ENCODE measurements at regions not wholly inside any gene's neighbourhood (a gene's known extent, or its start where the extent isn't known, plus 50 kb on each side); places are given as distances from the start of the nearest gene placed in this dataset.

GRCh38 chr3:24582431-24583403, 88.1 kb upstream of the THRB start:
- Histone ChIP-seq H3K27ac (ENCODE audit: low read length) (no peak overlapping the region), H3K4me1 (ENCODE audit: insufficient read depth, low read length) (peaks cover 4% of the 10 kb centered on the region; the same call in 1 of the 2 replicates), H3K9ac (ENCODE audit: low read depth, low read length) (no peak overlapping the region), H3K27me3 (ENCODE audit: insufficient read depth, low read length) (no peaks in the 10 kb centered on the region), H3K9me3 (ENCODE audit: insufficient read depth, low read depth, low read length) (no peaks in the 10 kb centered on the region), H3K36me3 (ENCODE audit: insufficient read depth, low read depth, low read length) (no peaks in the 10 kb centered on the region), H3K4me3 (ENCODE audit: low read length) (no peak overlapping the region)

GRCh38 chr3:24586920-24587319, 92.3 kb upstream of the THRB start:
- Histone ChIP-seq H3K9ac (ENCODE audit: low read depth, low read length) (no peak overlapping the region), H3K27ac (ENCODE audit: low read length) (no peak overlapping the region), H3K27me3 (ENCODE audit: insufficient read depth, low read length) (no peaks in the 10 kb centered on the region), H3K4me1 (ENCODE audit: insufficient read depth, low read length) (no peaks in the 10 kb centered on the region), H3K9me3 (ENCODE audit: insufficient read depth, low read depth, low read length) (no peaks in the 10 kb centered on the region), H3K36me3 (ENCODE audit: insufficient read depth, low read depth, low read length) (no peaks in the 10 kb centered on the region), H3K4me3 (ENCODE audit: low read length) (no peak overlapping the region)

GRCh38 chr3:24588629-24589512, 94.2 kb upstream of the THRB start:
- no peaks in the 10 kb centered on the region for H3K4me1 ChIP-seq (ENCODE audit: insufficient read depth, low read length)
- no peaks in the 10 kb centered on the region for H3K9me3 ChIP-seq (ENCODE audit: insufficient read depth, low read depth, low read length)
- no peaks in the 10 kb centered on the region for H3K27me3 ChIP-seq (ENCODE audit: insufficient read depth, low read length)
- H3K36me3 ChIP-seq (ENCODE audit: insufficient read depth, low read depth, low read length), result no peaks in the 10 kb centered on the region
- no peak overlapping the region for H3K9ac ChIP-seq (ENCODE audit: low read depth, low read length)
- H3K4me3 ChIP-seq (ENCODE audit: low read length), result no peak overlapping the region
- H3K27ac ChIP-seq (ENCODE audit: low read length), result no peak overlapping the region

- Histone ChIP-seq H3K9me3 (ENCODE audit: insufficient read depth, low read depth, low read length) (no peaks in the 10 kb centered on the region), H3K36me3 (ENCODE audit: insufficient read depth, low read depth, low read length) (no peaks in the 10 kb centered on the region), H3K27ac (ENCODE audit: low read length) (no peak overlapping the region), H3K9ac (ENCODE audit: low read depth, low read length) (no peak overlapping the region), H3K4me3 (ENCODE audit: low read length) (no peak overlapping the region), H3K4me1 (ENCODE audit: insufficient read depth, low read length) (no peaks in the 10 kb centered on the region), H3K27me3 (ENCODE audit: insufficient read depth, low read length) (no peaks in the 10 kb centered on the region)
These were observed 94.8 kb upstream of the THRB start for GRCh38 chr3:24589513-24589851.

- H3K4me1 ChIP-seq (ENCODE audit: insufficient read depth, low read length), result no peaks in the 10 kb centered on the region
- no peaks in the 10 kb centered on the region for H3K36me3 ChIP-seq (ENCODE audit: insufficient read depth, low read depth, low read length)
- no peak overlapping the region for H3K9ac ChIP-seq (ENCODE audit: low read depth, low read length)
These were observed 95.6 kb upstream of the THRB start for GRCh38 chr3:24589931-24590880.

GRCh38 chr3:24591191-24591590, 96.5 kb upstream of the THRB start:
- Histone ChIP-seq H3K4me1 (ENCODE audit: insufficient read depth, low read length) (no peaks in the 10 kb centered on the region), H3K4me3 (ENCODE audit: low read length) (no peak overlapping the region), H3K9me3 (ENCODE audit: insufficient read depth, low read depth, low read length) (no peaks in the 10 kb centered on the region), H3K27me3 (ENCODE audit: insufficient read depth, low read length) (no peaks in the 10 kb centered on the region), H3K9ac (ENCODE audit: low read depth, low read length) (no peak overlapping the region), H3K36me3 (ENCODE audit: insufficient read depth, low read depth, low read length) (no peaks in the 10 kb centered on the region), H3K27ac (ENCODE audit: low read length) (no peak overlapping the region)

More at GRCh38 chr3:24589931-24590880, 95.6 kb upstream of the THRB start:
- Histone ChIP-seq H3K4me3 (ENCODE audit: low read length) (no peak overlapping the region), H3K27me3 (ENCODE audit: insufficient read depth, low read length) (no peaks in the 10 kb centered on the region), H3K9me3 (ENCODE audit: insufficient read depth, low read depth, low read length) (no peaks in the 10 kb centered on the region), H3K27ac (ENCODE audit: low read length) (no peak overlapping the region)

- Histone ChIP-seq H3K36me3 (ENCODE audit: insufficient read depth, low read depth, low read length) (no peaks in the 10 kb centered on the region), H3K4me1 (ENCODE audit: insufficient read depth, low read length) (no peaks in the 10 kb centered on the region), H3K9ac (ENCODE audit: low read depth, low read length) (no peak overlapping the region), H3K27ac (ENCODE audit: low read length) (no peak overlapping the region), H3K4me3 (ENCODE audit: low read length) (no peak overlapping the region), H3K27me3 (ENCODE audit: insufficient read depth, low read length) (no peaks in the 10 kb centered on the region), H3K9me3 (ENCODE audit: insufficient read depth, low read depth, low read length) (no peaks in the 10 kb centered on the region)
These were observed 97.3 kb upstream of the THRB start for GRCh38 chr3:24591661-24592555.

- Histone ChIP-seq H3K27me3 (ENCODE audit: insufficient read depth, low read length) (no peaks in the 10 kb centered on the region), H3K9me3 (ENCODE audit: insufficient read depth, low read depth, low read length) (no peaks in the 10 kb centered on the region), H3K27ac (ENCODE audit: low read length) (no peak overlapping the region), H3K4me3 (ENCODE audit: low read length) (no peak overlapping the region), H3K36me3 (ENCODE audit: insufficient read depth, low read depth, low read length) (no peaks in the 10 kb centered on the region), H3K4me1 (ENCODE audit: insufficient read depth, low read length) (peaks cover 5% of the 10 kb centered on the region; the same call in 1 of the 2 replicates), H3K9ac (ENCODE audit: low read depth, low read length) (no peak overlapping the region)
These were observed 99.5 kb upstream of the THRB start for GRCh38 chr3:24594161-24594560.

GRCh38 chr3:24595796-24596195, 101.1 kb upstream of the THRB start:
- Histone ChIP-seq H3K4me1 (ENCODE audit: insufficient read depth, low read length) (peaks cover 5% of the 10 kb centered on the region; the same call in 1 of the 2 replicates), H3K36me3 (ENCODE audit: insufficient read depth, low read depth, low read length) (no peaks in the 10 kb centered on the region), H3K4me3 (ENCODE audit: low read length) (no peak overlapping the region), H3K27me3 (ENCODE audit: insufficient read depth, low read length) (no peaks in the 10 kb centered on the region), H3K27ac (ENCODE audit: low read length) (no peak overlapping the region), H3K9me3 (ENCODE audit: insufficient read depth, low read depth, low read length) (no peaks in the 10 kb centered on the region), H3K9ac (ENCODE audit: low read depth, low read length) (no peak overlapping the region)

GRCh38 chr3:24596626-24597025, 102.0 kb upstream of the THRB start:
- Histone ChIP-seq H3K4me3 (ENCODE audit: low read length) (no peak overlapping the region), H3K27ac (ENCODE audit: low read length) (no peak overlapping the region), H3K9me3 (ENCODE audit: insufficient read depth, low read depth, low read length) (no peaks in the 10 kb centered on the region), H3K27me3 (ENCODE audit: insufficient read depth, low read length) (no peaks in the 10 kb centered on the region), H3K36me3 (ENCODE audit: insufficient read depth, low read depth, low read length) (no peaks in the 10 kb centered on the region), H3K4me1 (ENCODE audit: insufficient read depth, low read length) (peaks cover 5% of the 10 kb centered on the region; the same call in 1 of the 2 replicates), H3K9ac (ENCODE audit: low read depth, low read length) (no peak overlapping the region)
